GM20000 (cell line): ENCODE measurements at regions not wholly inside any gene's neighbourhood (a gene's known extent, or its start where the extent isn't known, plus 50 kb on each side); places are given as distances from the start of the nearest gene placed in this dataset.
"Not testable (repeated sequence)": the region's sequence is repeated elsewhere in the genome, so short reads cannot be mapped to it uniquely, and the experiment has no call there.

Source experiments
- DNase-seq: peaks from one replicate; pipeline ENCODE4 v3.0.0; 2012; ENCODE audit warnings: low spot score
- CTCF ChIP-seq: IDR thresholded peaks from 2 replicates; pipeline ENCODE4 v1.5.1; 2012; ENCODE audit warnings: mild to moderate bottlenecking, control low read depth; ENCODE audit errors: extremely low read depth, missing control alignments

- DNase-seq: no peak
- no peak for TF ChIP-seq CTCF
These were observed 183.6 kb downstream of the S1PR1 start for GRCh38 chr1:101420406-101420805.

- DNase-seq: not testable (repeated sequence)
These were observed 191.3 kb downstream of the S1PR1 start for GRCh38 chr1:101428083-101428482.

GRCh38 chr1:101428562-101428961, 191.7 kb downstream of the S1PR1 start:
- no peak for DNase-seq
- no peak for TF ChIP-seq CTCF

- no peak for DNase-seq
- no peak for TF ChIP-seq CTCF
These were observed 195.2 kb downstream of the S1PR1 start for GRCh38 chr1:101431956-101432510.

GRCh38 chr1:101435831-101436511, 199.2 kb downstream of the S1PR1 start:
- DNase-seq: no peak
- no peak for TF ChIP-seq CTCF

GRCh38 chr1:101437800-101438199, 201.0 kb downstream of the S1PR1 start:
- DNase-seq: no peak
- no peak for TF ChIP-seq CTCF

GRCh38 chr1:101438359-101438758, 201.5 kb downstream of the S1PR1 start:
- DNase-seq: peak; percentile 35
- TF ChIP-seq CTCF: peak; percentile 61

GRCh38 chr1:101440485-101440884, 203.7 kb downstream of the S1PR1 start:
- TF ChIP-seq CTCF: no peak
- DNase-seq: no peak
